ENCODE measurements at regions not wholly inside any gene's neighbourhood (a gene's known extent, or its start where the extent isn't known, plus 50 kb on each side); places are given as distances from the start of the nearest gene placed in this dataset.
A peak's percentile ranks its signal among the peaks of the same experiment; 100 is the strongest.
"Not testable (repeated sequence)": the region's sequence is repeated elsewhere in the genome, so short reads cannot be mapped to it uniquely, and the experiment has no call there.

DNA sequence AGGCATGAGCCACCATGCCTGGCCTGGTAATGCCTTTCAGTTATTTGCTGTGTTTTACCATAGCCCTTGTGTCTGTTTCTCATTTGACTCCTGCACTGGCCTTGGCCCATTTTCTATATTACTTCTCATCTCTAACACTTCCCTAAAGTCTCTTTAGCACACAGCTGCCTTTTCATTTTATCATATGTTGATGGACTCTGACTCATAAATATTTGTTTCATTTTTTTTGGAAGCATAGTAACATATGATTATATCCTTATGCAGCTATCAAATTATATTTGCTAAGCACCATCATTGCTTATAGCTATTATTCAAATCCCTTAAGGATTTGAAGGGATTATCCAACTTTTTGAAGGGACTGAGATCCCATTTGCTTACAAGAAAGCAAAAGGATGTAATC is 320.3 kb downstream of the GPD2 start:
- no peak for DNase-seq (ENCODE audit: low read depth, low spot score)
- H3K4me3 ChIP-seq (ENCODE audit: low read length), result no peak overlapping the region

DNA sequence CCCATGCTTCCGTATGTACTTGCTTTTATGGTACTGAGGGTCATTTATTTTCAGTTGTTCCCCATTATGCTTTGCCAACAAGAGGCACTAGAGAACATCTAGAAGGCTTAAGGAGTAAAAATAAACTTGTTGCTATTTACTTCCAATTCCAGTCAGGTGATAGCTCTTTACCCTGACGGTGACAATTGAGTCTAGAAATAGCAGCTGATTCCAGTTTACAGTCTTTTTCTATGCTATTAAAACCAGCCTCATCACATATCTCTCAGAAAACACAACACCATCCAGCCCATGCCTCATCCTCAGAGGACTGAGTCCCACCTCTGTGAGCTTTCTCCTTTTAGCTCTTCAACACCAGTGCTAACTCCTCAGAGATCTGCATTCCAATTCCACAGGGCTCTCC is 327.0 kb downstream of the GPD2 start:
- no peak overlapping the region for H3K4me3 ChIP-seq (ENCODE audit: low read length)
- DNase-seq (ENCODE audit: low read depth, low spot score), result no peak

- no peak overlapping the region for H3K4me3 ChIP-seq (ENCODE audit: low read length)
- DNase-seq (ENCODE audit: low read depth, low spot score), result peak; percentile 4
Measured at GRCh38 chr2:156765043-156765442, 328.9 kb downstream of the GPD2 start.

GRCh38 chr2:156765450-156765849 is 329.3 kb downstream of the GPD2 start:
- no peak overlapping the region for H3K4me3 ChIP-seq (ENCODE audit: low read length)
- DNase-seq (ENCODE audit: low read depth, low spot score), result no peak

DNA sequence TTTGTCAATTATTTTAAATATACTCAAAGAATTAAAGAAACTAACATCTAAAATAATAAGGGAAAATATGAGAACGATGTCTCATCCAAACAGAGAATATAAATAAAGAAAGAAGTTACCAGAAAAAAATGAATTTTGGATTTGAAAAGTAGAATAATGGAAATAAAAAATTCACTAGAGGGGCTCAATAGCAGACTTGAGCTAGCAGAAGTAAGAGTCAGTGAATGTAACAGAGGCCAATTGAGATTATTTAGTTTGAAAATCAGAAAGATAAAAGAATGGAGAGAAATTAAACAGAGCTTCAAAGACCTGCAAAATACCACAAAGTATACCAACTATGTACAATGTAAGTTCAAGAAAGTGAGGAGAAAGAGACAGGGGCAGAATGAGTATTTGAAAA is 333.6 kb downstream of the GPD2 start:
- H3K4me3 ChIP-seq (ENCODE audit: low read length), result no peak overlapping the region
- DNase-seq (ENCODE audit: low read depth, low spot score), result no peak

GRCh38 chr2:156778916-156779315 is 342.7 kb downstream of the GPD2 start:
- H3K4me3 ChIP-seq (ENCODE audit: low read length), result no peak overlapping the region
- no peak for DNase-seq (ENCODE audit: low read depth, low spot score)

GRCh38 chr2:156779416-156780120 is 343.4 kb downstream of the GPD2 start:
- H3K4me3 ChIP-seq (ENCODE audit: low read length), result no peak overlapping the region

GRCh38 chr2:156781677-156782076 is 345.5 kb downstream of the GPD2 start:
- not testable (repeated sequence) for H3K4me3 ChIP-seq (ENCODE audit: low read length); DNase-seq (ENCODE audit: low read depth, low spot score)

More at GRCh38 chr2:156779416-156780120, 343.4 kb downstream of the GPD2 start:
- DNase-seq (ENCODE audit: low read depth, low spot score), result no peak

GRCh38 chr2:156784020-156784701 is 348.0 kb downstream of the GPD2 start:
- no peak for DNase-seq (ENCODE audit: low read depth, low spot score)

DNA sequence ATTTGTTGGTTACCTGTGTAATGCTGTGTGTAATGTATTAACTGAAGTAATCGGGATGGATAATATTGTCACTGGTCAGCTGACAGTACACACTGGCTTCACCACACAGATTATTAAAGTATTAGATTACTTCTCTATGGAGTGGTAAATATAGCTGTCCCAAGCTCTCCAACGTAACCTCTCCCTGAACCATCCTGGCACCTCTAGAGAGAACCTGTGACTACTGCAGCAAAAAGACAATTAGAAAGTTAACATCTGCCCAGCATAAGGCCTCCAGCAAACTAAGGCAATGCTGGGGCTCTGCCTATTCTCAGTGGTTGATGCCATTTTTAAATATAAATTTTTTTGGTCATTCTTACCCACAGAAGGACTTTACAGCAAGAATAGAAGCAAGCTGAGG is 351.3 kb downstream of the GPD2 start:
- no peak overlapping the region for H3K4me3 ChIP-seq (ENCODE audit: low read length)
- DNase-seq (ENCODE audit: low read depth, low spot score), result no peak

More at GRCh38 chr2:156784020-156784701, 348.0 kb downstream of the GPD2 start:
- H3K4me3 ChIP-seq (ENCODE audit: low read length), result no peak overlapping the region

- no peak overlapping the region for H3K4me3 ChIP-seq (ENCODE audit: low read length)
Measured at GRCh38 chr2:156790343-156791037, 354.3 kb downstream of the GPD2 start.

GRCh38 chr2:156792242-156792840 is 356.2 kb downstream of the GPD2 start:
- no peak overlapping the region for H3K4me3 ChIP-seq (ENCODE audit: low read length)
- no peak for DNase-seq (ENCODE audit: low read depth, low spot score)

More at GRCh38 chr2:156790343-156791037, 354.3 kb downstream of the GPD2 start:
- DNase-seq (ENCODE audit: low read depth, low spot score), result no peak

GRCh38 chr2:156797832-156798231 is 361.7 kb downstream of the GPD2 start:
- DNase-seq (ENCODE audit: low read depth, low spot score), result no peak
- no peak overlapping the region for H3K4me3 ChIP-seq (ENCODE audit: low read length)

GRCh38 chr2:156800065-156800653 is 364.0 kb downstream of the GPD2 start:
- no peak for DNase-seq (ENCODE audit: low read depth, low spot score)
- H3K4me3 ChIP-seq (ENCODE audit: low read length), result no peak overlapping the region

DNA sequence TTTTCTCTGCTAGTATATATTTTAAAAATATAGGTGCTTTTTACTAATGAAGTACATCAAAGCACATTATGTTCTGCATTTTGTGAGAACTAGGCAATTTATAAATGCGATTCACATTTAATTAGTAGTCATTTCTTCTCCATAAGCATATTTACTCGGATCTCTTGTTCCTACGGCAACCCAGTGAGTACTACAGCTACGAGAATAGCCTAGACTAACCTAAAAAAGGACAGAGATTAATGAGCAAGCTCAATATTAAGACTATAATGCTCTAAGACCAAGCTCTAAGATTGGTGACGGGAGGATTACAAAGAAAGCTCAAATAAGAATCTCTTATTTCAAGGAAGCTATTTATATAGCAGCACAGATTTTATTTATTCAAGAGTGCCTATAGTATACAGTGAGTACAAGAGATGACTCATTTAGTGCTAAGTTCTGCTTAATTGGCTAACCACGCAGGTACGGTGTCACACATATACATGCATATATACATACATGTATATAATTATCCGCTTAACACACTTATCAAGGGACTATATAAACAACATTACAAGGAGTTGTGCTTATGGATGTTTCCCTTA is 364.7 kb downstream of the GPD2 start:
- no peak for DNase-seq (ENCODE audit: low read depth, low spot score)
- H3K4me3 ChIP-seq (ENCODE audit: low read length), result no peak overlapping the region

DNA sequence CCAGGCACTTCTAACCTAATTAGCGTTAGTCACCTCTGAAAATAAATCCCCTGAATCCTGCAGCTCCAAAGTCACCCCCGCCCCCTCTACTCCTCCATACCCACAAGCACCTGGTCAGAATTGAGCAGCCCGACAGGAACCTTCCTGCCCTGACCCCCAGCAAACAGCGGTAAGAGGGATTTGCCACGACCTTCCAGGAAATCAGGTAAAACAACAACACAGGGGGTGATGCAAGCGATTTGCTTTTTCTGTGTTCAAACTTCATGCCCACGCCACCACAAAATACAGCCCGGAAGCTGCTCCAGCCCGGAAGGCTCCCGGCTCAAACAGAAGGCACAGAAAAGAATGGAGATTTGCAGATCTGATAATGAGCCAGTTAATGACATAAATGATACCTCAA is 367.1 kb downstream of the GPD2 start:
- no peak for DNase-seq (ENCODE audit: low read depth, low spot score)
- H3K4me3 ChIP-seq (ENCODE audit: low read length), result no peak overlapping the region

DNA sequence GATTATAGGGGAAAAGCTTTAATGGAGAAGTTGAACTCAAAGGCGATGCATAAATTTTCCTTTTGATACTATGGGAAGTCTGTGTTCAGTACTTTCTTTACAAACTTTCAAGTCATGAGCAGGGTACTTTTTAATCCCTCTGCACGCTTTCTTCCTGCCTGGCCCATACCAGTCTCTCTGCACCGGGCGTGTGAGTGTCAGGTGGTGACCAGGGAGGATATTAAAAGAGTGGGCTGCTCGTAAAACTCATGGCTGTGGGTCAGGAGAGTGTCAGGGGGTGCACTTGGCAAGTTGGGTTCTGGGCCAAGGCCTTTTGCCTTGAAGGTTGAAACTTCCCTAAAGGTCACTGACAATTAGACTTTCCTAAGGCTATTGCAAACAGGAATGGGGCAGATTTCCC is 367.8 kb downstream of the GPD2 start:
- no peak overlapping the region for H3K4me3 ChIP-seq (ENCODE audit: low read length)
- DNase-seq (ENCODE audit: low read depth, low spot score), result no peak

- H3K4me3 ChIP-seq (ENCODE audit: low read length), result no peak overlapping the region
- DNase-seq (ENCODE audit: low read depth, low spot score), result no peak
Measured at GRCh38 chr2:156810094-156810493, 373.9 kb downstream of the GPD2 start.

DNA sequence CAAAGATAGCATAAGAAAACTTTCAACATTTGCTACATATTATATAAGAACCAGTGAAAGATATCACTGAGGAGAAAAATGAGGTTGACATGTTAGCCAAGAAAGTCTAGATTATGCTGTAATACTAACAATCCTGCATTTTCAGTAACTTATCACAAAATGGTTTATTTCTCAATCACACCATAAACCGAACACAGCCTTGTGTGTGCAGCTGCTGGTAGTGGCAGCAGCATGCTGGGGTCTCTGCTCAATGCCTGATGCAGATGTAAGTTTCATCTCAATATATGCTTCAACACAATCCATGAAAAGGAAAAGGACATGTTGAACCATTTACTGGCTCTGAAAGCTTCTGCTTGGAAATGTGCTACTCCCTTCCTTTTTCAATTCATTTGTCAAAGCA is 376.3 kb downstream of the GPD2 start:
- no peak for DNase-seq (ENCODE audit: low read depth, low spot score)
- no peak overlapping the region for H3K4me3 ChIP-seq (ENCODE audit: low read length)

Data from Jurkat, Clone E6-1 (cell line).